Stimulated activated CD4-positive, alpha-beta T cell treated with anti-CD3 and anti-CD28 coated beads, Interleukin-12 subunit alpha, Interleukin-12 subunit beta, amount 100 ng/mL, for 4 hours (primary cell): ENCODE measurements at regions not wholly inside any gene's neighbourhood (a gene's known extent, or its start where the extent isn't known, plus 50 kb on each side); places are given as distances from the start of the nearest gene placed in this dataset.

ENCODE experiments used
- DNase-seq: peaks from one replicate; pipeline ENCODE4 v3.0.0-alpha.2; 2020

DNA sequence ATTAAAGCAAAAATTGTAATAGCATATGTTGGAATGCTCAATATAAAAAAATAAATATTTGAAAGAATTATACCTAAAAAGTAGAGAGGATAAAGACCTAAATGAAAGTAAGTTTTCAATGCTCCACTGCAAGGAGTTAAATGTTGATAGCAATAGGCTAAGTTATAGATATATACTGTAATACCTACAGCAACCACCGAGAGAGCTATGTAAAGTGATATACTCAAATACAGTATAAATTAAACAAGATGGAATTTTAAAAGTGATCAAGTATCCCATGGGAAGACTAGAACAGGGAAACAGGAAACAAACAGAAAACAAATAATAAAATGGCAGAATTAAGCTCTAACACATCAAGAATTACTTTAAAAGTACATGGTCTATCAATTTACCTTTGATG is 73.9 kb downstream of the CASP3 start:
- no peak for DNase-seq

DNA sequence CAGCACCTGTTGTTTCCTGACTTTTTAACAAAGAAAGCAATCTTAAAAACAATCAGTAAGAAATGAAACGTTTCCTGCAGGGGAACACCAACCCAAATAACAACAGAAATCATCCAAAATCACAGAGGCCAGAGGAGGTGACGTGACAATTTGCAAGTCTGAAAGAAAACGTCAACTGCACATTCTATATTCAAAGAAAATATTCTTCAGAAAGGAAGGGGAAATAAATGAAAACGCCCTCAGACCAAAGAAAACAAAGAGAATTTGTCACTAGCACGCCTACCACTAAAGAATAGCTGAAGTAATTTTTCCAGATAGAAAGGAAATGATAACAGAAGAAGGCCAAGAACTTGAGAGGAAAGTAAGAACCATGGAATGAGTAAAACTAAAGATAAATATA is 74.4 kb downstream of the CASP3 start:
- DNase-seq, result no peak

DNA sequence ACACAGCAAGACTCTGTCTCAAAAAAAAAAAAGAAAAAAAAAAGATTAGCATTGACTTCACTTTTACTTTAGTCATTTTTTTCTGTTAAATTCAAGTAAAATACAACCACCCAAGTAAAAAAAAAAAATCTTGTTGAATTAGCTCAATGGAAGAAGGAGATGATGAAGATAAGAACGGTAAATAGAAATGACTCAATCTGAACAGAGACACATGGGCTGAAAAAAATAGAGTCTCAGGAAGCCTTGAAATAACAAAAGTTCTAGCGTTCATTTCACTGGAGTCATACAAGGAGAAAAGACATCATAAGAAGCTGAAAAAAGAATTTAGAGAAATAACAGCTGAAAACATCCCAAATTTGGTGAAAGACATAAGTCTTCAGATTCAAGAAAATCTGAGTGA is 75.5 kb downstream of the CASP3 start:
- no peak for DNase-seq

DNA sequence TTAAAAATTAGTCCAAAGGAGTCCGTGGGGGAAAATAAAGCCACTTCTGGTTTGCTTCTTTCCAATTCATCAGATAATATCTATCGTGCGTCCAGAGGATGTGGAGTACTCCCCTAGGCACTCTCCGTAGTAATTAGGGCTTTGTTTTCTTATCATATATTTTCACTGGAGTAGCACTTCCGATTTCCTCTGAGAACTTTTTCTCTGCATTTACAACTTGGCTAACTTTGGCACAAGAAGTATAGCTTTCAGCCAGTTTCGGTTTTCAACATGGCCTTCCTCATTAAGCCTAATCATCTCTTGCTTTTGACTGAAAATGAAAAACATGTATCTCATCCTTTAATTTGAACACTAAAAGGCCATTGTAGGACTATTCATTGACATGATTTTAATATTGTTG is 80.5 kb downstream of the CASP3 start:
- no peak for DNase-seq

DNA sequence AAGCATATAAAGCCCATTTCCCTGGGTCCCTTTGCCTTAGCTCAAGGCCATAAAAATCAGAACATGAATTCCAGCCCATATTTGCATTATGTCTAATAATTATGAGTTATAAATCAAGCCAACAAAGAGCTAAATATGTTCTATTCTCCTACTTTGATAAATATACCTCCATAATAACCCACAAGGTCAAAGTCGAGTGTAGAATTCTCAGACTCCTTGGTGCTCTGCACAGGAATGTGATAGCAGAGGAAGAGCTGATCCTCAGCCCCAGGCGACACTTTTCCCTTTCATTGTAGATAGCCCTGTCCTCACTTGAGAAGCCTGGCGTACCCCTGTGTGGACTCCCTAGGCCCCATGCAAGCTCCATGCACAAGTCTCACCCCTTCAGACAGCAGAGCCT is 85.6 kb downstream of the CASP3 start:
- DNase-seq, result no peak

DNA sequence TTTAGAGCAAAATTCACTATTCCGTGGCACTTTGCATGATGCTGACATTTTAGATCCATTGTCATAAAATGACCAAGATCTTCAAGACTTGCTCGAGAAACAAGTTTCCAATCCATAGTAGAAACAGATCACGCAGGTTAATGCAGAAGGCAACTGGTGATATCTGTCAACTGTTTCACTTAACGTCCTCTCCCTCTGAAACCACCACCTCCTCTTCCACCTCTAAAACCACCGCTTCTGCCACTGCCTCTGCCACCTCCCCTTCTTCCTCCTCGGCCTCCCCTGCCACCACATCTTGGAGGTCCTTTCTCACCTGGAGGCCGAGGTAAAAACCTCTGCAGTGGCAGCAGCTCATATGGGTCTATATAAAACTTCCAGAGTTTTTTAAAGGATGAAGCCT is 84.6 kb upstream of the IRF2 start:
- DNase-seq, result no peak

DNA sequence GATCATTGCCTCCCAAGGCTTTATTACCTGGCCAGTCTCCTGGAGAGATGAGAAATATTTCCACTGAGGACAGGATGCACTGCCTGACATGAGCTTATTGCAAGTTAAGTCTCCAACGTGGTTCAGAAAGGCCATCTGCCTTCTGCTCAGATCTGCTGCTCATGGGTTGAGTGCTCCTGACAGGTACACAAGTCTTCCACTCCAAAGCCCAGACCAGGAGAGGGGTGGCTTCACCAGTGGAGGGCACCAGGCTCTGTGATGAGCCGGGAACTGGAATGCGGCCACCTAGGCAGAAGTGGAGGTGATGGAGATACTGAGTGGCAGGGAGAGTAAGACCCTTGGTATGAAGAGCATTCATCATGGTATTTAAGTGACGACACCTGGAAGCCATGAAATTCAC is 79.5 kb upstream of the IRF2 start:
- DNase-seq, result no peak

DNA sequence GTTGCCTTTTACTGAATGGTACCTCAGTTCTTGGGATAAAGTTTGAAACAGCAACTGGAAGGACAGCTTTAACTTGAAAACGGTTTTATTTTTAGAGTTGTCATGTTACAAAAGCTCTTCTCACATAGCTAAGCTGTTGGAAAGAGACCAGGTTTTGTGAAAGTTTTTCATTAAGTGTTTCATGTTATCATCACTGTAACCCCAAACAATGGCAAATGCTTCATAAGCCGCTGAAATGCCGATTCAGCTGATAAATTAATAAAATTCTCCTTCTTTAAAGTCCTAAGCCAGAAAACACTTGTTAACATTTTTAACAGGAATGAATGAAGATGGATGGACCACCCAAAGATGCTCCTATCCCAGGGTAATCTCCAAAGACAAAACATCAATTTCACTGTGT is 76.1 kb upstream of the IRF2 start:
- no peak for DNase-seq

DNA sequence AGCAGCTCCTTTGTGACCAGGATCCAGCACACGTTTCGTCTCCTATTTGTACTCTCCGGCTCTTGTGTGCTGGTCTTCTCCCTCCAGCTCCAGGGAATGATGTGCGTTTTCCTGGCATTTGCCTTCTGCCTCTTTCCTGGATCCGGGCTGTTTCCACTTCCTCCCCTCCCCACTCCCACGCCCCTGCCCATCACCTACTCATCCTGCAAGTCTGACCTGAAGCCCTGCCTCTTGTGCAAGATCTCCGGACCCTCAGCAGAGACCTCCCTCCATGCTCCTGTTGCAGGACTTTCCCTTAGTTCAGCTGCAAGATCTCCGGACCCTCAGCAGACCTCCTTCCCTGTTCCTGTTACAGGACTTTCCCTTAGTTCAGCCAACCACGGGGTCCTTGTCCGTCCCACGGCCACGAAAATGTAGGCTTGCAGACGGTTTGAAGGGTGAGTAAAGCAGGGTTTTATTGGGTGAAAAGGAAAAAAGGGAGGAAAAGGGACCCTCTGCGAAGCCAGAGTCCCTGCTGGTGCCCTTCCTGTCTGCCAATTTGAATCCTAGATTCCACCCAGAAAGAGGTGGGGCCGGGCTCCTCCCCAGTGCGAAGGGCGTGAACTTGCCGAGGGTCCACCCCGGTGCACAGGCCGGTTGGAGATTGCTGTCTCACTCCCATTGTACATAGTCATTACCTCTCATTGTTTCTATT is 74.4 kb upstream of the IRF2 start:
- no peak for DNase-seq

DNA sequence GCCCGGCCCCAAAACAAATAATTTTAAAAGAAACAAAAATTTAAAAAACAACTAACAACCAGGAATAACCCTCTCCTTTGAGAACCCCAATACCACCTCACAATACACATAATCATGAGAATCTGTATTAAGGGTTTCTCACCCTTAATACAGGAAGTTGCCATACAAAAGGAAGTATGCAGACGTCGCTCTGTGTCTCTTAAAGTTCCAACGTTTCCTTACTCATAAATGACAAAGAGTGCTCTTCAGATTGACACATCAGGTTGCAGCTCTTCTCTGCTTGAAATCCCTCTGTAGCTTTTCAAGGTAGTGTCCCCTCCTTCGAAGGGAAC is 73.9 kb upstream of the IRF2 start:
- no peak for DNase-seq

DNA sequence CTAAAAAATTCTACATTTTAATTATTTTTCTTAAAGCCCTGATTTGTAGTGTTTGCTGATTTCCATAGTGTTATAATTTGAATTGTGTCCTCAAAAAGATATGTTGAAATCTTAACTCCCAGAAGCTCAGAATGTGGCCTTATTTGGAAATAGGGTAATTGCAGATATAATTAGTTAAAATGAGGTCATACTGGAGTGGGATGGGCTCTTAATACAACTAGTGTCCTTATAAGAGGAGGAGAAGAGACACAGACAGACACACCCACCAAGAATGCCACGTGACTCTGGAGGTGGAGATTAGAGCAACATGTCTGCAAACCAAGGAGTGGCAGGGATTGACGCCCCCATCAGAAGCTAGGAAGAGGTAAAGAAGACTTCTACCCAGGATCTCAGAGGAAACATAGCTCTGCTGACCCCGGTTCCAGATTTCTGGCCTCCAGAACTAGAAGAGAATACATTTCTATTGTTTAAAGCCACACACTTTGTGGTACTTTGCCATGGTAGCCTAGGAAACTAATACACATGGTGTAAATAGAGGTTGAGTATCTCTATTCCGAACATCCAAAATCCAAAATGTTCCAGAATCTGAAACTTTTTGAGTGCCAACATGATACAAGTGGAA is 70.5 kb upstream of the IRF2 start:
- DNase-seq, result no peak

DNA sequence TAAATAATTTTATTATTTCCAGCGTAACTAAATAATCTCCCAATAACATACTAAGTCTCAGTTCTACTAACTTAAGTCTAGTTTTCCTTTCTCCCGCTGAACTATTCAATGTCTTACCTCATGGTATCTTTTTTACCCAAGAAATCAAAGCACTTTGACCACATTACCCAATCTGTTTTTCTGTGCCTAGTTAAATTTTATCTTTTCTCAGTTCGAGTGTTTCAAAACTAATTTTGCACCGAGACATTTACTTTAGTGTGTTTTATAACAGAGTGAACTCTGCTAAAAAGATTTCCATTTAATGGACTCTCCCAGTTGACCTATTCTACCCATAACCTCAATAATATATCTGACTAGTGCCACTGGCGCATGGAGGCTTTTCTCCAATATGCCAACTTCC is 67.6 kb upstream of the IRF2 start:
- no peak for DNase-seq

DNA sequence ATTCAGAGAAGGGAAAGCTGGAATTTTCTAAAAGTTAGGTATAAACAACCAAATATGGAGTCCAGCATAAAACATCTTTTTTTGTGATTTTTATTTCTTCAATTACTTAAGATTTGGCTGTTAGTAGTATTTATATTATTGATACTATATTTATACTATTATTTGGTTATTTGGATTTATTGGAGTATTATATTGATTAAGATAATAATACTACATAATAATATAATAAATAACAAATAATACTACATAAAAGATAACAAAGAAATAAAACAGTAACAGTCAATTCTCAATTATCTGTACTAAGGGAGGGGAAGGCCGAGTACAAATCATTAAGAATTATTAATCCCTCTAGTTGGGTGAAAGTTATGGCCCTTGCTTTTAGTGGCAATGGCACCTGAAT is 66.0 kb upstream of the IRF2 start:
- DNase-seq, result no peak

DNA sequence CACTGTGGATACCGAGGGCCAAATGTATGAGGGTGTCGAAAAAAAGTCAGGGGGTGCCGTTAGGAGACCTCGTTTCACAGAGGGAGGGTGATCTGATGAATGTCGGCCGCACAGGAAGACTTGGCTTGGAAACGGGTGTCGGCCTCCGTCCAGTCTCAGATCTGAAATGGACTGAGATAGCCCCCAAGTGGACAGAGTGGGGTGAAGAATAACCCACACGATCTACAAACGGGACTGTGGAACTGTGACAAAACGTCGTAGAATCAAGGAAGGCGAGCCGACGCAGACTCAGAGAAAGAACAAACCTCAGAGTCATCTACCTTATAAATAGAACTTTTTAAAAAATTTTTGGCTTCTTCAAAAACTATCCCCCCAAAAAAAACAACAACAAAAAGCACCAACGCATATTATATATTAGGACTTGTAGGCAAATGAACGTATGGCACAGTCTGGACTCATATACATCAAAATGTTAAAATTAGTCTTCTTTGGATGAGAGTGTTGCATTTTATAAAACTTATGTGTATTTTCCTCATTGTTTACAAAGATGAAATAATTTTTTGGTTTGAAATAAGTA is 63.8 kb upstream of the IRF2 start:
- peak; percentile 34 for DNase-seq

DNA sequence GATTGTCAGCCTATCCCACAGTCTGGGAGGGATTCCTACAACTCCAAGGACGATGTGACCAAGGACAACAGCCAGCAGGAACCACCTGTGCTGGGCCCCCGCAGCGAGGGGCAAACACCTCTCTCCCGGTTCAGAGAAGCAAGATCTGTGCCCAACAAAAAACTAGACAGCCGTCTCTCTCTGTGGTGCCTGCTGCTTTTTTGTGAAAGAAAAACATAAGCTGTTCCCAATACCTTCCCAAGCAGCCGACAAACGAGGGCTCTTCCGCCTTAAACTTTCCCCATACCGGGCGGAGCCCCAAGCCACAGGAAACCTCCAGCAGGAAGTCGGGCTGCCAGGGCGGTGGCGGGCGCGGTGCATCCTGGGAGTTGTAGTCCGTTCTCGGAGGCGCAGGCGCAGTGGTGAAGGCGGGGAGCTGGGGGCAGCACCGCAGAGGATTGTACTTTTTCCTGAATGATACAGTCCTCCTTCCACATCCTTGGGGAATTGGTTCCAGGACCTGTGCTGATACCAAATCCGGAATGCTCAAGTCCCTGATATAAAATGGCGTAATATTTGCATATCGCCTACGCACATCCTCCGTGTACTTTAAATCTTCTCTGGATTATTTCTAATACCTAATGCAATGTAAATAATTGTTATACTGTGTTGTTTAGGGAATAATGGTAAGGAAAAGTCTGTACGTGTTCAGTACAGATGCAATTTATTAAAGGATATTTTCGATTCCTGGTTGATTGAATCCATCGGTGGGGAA is 63.1 kb upstream of the IRF2 start:
- peak; percentile 92 for DNase-seq

DNA sequence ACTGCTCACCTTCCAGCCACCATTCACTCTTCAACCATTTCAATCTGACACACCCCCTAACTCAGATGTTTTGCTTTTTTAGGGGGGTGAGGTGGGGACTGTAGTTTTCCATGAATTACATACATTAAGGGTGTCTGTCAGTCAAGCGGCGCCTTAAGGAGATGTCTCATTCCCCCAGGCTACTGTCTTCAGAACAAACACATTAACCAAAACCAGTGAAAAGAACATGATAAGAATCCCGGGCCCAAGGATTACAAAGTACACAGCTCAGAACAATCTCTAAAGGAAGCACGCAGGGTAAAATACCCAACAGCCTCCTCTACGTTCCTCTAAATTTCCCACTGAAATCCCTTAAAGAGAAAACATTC is 62.5 kb upstream of the IRF2 start:
- no peak for DNase-seq

DNA sequence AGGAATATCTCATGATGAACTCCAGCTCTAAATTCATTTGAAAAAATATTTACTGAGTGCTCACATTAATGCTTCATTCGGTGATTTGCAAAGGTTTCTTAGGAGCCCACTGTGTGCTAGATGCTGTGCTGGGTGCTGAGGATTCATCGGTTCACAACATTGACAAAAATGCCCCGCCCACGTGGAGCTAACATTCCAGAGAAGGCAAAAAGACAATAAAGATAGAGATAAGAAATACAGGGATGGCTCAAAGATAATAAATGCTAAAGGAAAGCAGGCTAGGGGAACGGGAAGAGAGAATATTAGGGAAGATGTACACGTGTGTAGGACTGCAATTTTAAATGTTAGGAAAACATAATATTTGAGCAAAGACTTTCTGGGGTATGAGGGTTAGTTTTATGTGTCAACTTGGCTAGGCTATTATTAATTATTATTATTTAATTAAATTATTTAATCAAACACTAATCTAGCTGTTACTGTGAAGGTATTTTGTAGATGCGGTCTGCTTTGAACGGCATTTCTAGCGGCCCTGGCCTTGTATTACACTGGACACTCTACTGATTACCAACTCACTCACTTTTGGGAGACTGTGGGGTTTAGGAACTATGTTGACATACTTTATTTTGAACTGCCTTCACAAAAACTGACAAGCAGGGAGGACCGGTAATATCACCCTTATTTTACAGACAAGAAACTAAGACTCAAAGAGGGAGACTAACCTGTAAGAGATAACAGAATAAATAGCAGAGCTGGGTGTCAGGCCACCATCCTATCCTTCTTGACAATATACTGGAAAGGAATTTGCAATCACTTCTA is 61.9 kb upstream of the IRF2 start:
- no peak for DNase-seq

DNA sequence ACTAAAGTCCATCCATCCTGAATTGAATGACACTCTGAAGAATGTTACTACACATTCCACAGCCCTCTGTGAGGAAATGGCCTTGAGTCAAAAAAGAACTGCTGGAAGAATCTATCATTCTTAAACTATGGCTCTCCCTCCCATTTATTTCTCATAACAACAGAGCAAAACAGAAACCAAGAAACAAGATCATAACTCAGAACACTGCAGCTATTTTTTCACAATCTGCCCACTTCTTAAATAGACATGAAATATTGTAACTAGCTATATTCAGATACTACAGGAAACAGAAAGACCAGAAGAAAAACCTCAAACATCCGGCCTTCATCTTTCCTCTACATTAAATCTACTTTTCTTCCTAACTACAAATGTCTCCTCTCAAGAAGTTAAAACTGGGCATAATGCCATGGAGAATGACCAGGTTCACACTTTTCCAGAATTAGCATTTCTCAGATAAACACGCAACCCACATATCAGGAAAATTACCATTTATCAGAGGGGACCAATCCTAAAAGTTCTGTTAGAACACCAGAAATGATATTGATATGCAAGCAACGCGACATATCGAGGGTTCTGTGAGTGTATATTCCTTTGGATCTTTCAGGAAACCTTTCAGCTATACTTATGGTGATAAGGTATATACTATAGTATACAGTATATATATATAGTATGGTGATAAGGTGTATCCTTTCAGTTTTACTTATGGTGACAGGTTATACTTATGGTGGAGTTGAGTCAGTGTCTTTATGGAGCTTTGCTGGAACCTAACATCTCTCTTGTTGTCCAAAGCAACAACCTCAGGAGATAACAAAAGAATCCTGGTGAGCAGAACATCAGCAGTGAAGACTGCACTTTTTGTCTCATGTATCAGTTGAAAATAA is 60.4 kb upstream of the IRF2 start:
- no peak for DNase-seq

DNA sequence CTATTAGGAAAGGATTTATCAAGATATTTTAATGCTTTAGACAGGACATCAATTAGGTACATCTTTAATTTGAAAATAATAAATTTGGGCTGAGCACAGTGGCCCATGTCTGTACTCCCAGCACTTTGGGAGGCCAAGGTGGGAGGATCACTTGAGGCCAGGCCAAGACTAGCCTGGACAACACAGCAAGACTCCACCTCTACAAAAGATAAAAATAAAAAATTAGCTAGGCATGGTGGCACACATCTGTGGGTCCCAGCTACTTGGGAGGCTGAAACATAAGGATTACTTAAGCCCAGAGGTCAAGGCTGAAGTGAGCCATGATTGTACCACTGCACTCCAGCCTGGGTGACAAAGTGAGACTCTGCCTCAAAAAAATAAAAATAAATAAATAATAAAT is 59.6 kb upstream of the IRF2 start:
- no peak for DNase-seq

DNA sequence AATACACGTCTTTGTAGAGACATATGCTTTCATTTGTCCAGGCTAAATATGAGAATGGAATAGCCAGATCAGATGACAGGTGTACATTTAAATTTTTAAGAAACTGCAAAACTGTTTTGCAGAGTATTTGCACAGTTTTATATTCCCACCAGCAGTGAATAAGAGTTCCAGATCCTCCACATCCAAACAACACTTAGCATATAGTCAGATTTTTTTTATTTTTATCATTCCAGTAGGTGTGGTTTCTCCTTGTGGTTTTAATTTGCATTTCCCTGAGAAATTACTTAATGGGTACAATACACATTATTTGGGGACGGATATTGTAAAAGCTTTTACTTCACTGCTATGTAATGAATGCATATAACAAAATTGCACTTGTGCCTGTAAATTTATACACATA is 56.7 kb upstream of the IRF2 start:
- no peak for DNase-seq

DNA sequence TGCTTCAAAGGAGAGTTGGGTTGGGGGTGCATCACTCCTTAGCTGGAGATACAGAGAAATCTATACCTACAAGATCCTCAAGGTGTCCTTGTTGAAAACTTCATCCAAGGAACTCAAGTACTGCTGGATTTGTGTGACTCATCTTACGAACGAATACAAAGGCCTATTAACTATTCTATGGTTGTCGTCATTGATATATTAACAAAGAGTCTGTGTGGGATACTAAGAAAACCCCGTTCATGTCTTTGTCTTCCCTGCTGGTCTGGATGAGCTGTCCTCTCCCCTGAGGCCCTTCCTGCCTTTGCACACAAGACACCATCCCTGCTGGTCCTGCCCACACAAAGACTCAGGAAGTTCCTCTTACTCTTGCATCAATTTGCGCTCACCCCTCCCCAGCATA is 54.9 kb upstream of the IRF2 start:
- no peak for DNase-seq

DNA sequence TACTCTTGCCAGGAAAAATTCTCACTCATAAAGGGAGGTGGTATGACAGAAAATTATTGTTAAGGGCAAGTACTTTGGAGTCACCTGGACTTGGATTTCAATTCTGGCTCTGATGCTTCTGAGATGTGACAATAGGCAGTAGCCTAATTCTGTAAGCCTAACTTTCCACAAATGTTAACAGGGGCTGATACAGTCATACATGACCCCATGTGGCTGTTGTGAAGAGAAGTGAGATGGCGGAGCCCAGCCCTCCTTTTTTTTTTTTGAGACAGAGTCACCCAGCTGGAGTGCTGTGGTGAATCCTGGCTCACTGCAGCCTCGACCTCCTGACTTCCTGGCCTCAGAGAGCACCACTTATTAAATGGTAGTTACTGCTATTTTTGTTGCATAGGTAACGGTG is 54.4 kb upstream of the IRF2 start:
- no peak for DNase-seq
